ENCODE measurements at regions not wholly inside any gene's neighbourhood (a gene's known extent, or its start where the extent isn't known, plus 50 kb on each side); places are given as distances from the start of the nearest gene placed in this dataset.
"Not testable (repeated sequence)": the region's sequence is repeated elsewhere in the genome, so short reads cannot be mapped to it uniquely, and the experiment has no call there.

GRCh38 chr12:105595440-105595839, 264.9 kb downstream of the C12orf75 start:
- TF ChIP-seq CTCF (conservative IDR thresholded peaks at IDR 0.05), result no peak
- H3K27ac ChIP-seq, result no peak overlapping the region

DNA sequence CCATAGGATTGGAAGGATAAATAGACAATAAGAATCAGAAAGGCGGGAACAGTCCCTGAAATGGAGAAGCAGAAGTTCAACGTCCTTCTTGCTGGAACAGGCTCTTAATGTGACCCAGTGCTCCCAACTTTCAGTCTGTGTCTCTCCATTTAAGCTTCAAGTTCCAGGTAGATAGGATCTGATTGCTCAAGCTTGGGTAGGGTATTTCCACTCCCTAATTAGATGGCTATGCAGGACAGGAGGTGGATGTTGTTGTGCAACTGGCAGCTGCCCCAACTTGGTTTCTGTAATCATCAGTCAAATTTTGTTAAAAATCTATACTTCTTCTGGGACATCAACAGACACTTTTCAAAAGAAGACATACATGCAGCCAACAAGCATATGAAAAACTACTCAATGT, 266.2 kb downstream of the C12orf75 start:
- H3K27ac ChIP-seq, result no peak overlapping the region
- no peak for TF ChIP-seq CTCF (conservative IDR thresholded peaks at IDR 0.05)

- no peak for TF ChIP-seq CTCF (conservative IDR thresholded peaks at IDR 0.05)
- H3K27ac ChIP-seq, result no peak overlapping the region
Observed at GRCh38 chr12:105598031-105598430, 267.5 kb downstream of the C12orf75 start.

DNA sequence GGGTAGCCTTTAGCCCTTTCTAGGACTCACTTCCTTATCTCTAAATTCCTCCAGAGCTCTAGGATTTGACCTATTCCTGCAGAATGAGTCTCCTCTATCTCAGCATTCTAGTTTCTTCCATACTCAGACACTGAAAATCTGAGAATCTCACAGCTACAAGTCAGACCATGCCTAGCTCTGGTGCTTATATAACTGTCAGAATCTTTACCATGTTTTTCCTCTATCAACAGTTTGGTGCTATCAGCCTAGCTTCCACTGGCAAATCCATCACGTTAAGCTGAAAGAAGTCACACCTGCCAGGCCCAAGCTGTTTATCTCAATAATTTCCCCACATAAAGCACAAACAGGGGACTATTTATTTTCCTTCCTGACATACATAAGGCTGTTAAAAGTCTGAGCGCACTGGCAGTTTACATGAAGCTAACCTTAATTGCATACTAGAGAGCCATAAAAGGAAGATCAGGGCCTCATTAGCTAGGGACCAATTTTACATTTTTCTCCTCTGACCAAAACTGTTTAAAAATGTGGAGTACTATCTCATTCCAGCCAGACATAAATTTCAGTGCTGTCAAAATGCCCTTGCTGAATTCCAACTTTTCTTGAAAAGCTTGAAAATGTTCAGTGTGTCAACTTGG, 270.5 kb downstream of the C12orf75 start:
- no peak overlapping the region for H3K27ac ChIP-seq
- TF ChIP-seq CTCF (conservative IDR thresholded peaks at IDR 0.05), result no peak

DNA sequence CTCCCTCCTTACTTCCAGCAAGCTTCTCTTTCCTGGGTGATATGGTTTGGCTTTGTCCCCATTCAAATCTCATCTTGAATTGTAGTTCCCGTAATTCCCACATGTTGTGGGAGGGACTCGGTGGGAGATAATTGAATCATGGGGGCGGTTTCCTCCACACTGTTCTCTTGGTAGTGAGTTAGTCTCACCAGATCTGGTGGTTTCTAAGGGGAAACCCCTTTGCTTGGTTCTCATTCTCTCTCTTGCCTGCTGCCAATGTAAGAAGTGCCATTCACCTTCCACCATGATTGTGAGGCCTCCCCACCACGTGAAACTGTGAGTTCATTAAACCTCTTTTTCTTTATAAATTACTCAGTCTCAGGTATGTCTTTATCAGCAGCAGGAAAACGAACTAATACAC, 271.8 kb downstream of the C12orf75 start:
- H3K27ac ChIP-seq, result not testable (repeated sequence)

DNA sequence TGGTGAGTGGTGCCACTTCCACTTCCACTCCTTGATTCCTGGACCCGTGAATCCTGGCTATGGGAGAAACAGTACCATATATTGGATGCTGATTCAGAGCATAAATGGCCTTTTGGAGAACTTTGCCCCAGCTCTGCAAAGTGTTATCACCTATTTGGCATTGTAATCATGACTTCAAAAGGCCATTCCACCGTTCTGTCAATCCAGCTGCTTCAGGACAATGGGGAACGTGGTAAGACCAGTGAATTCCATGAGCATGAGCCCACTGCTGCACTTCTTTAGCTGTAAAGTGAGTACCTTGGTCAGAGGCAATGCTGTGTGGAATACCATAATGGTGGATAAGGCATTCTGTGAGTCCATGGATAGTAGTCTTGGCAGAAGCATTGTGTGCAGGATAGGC, 273.8 kb downstream of the C12orf75 start:
- not testable (repeated sequence) for H3K27ac ChIP-seq

GRCh38 chr12:105606613-105607012, 276.1 kb downstream of the C12orf75 start:
- H3K27ac ChIP-seq, result not testable (repeated sequence)

DNA sequence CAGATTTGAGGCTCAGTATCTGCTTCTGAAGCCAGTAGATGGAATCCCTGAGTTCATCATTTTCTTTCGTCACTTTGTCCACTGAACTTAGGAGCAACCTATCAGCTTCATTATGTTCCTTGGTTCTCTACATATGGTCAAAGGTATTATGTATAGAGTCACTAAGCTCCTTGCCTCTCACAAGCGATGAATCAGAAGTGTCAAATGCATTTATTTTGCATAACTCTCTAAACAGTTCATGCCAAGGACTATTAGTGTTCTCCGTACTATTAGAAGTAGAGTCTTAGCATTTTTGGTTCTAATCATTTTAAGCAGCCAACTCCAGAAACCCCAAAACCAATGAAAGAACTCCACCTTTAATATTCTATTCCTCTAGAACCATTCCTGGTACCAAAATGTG, 278.5 kb downstream of the C12orf75 start:
- not testable (repeated sequence) for H3K27ac ChIP-seq

DNA sequence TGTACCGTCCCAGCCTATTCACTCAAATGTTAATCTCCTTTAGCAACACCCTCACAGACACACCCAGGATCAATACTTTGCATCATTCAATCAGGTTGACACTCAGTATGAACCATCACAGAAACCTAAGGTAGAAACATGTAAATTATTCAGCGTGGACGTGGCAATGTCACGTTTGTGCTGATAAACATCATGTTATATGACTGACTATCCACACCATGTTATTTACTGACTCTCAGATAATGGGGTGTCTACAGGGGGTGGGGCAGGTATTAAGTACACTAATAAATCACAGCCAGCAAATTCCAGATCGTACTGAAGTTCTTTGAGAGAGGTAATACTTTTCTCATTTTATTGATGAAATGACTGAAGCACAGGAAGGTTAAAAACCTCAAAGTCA, 280.0 kb downstream of the C12orf75 start:
- H3K27ac ChIP-seq, result no peak overlapping the region
- no peak for TF ChIP-seq CTCF (conservative IDR thresholded peaks at IDR 0.05)

- H3K27ac ChIP-seq, result no peak overlapping the region
Observed at GRCh38 chr12:105611340-105611739, 280.8 kb downstream of the C12orf75 start.

More at GRCh38 chr12:105611340-105611739, 280.8 kb downstream of the C12orf75 start:
- no peak for TF ChIP-seq CTCF (conservative IDR thresholded peaks at IDR 0.05)

All from VCaP (cell line).